SK-N-SH treated with all-trans-retinoic acid at 6 μM for 48 hours (cell line): ENCODE measurements at regions not wholly inside any gene's neighbourhood (a gene's known extent, or its start where the extent isn't known, plus 50 kb on each side); places are given as distances from the start of the nearest gene placed in this dataset.

Experiments used
- CSDC2 ChIP-seq: fragments of 250-450 bp; sonication (Bioruptor Pico); IDR thresholded peaks from 2 replicates; pipeline ENCODE4 v1.5.0; 2020; ENCODE audit warnings: mild to moderate bottlenecking, moderate library complexity
- PATZ1 ChIP-seq: fragments of 250-450 bp; sonication (Bioruptor Pico); IDR thresholded peaks from 2 replicates; pipeline ENCODE4 v1.8.0; 2020; ENCODE audit warnings: mild to moderate bottlenecking, moderate library complexity, borderline replicate concordance
- TOX ChIP-seq: fragments of 250-450 bp; sonication (Bioruptor Pico); IDR thresholded peaks from 2 replicates; pipeline ENCODE4 v1.8.0; 2021; ENCODE audit warnings: mild to moderate bottlenecking, moderate library complexity, borderline replicate concordance
- ZFP30 ChIP-seq: fragments of 450-650 bp; formaldehyde crosslinking; IDR thresholded peaks from 2 replicates; pipeline ENCODE4 v1.5.0; 2022; ENCODE audit warnings: mild to moderate bottlenecking, moderate library complexity
- TF ChIP-seq, protein P1 (sequence below): fragments of 250-450 bp; sonication (Bioruptor Pico); IDR thresholded peaks from 2 replicates; pipeline ENCODE4 v1.8.0; 2021; ENCODE audit warnings: low read depth, mild to moderate bottlenecking, moderate library complexity, borderline replicate concordance

GRCh38 chr3:127106053-127106452, 86.9 kb upstream of the PRR23E start:
- TF ChIP-seq PATZ1 (CRISPR knock-in tag): no peak
- TF ChIP-seq TOX (CRISPR knock-in tag): no peak
- no peak for TF ChIP-seq ZFP30 (CRISPR knock-in tag)
- TF ChIP-seq CSDC2: no peak
- TF ChIP-seq, protein P1, sequence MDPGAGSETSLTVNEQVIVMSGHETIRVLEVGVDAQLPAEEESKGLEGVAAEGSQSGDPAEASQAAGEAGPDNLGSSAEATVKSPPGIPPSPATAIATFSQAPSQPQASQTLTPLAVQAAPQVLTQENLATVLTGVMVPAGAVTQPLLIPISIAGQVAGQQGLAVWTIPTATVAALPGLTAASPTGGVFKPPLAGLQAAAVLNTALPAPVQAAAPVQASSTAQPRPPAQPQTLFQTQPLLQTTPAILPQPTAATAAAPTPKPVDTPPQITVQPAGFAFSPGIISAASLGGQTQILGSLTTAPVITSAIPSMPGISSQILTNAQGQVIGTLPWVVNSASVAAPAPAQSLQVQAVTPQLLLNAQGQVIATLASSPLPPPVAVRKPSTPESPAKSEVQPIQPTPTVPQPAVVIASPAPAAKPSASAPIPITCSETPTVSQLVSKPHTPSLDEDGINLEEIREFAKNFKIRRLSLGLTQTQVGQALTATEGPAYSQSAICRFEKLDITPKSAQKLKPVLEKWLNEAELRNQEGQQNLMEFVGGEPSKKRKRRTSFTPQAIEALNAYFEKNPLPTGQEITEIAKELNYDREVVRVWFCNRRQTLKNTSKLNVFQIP (CRISPR knock-in tag): no peak
